ENCODE measurements at regions not wholly inside any gene's neighbourhood (a gene's known extent, or its start where the extent isn't known, plus 50 kb on each side); places are given as distances from the start of the nearest gene placed in this dataset.

GRCh38 chr12:24701343-24701742 lies 247.6 kb downstream of the BCAT1 start:
- TF ChIP-seq EZH2phosphoT487 (IDR thresholded peaks at IDR 0.05; ENCODE audit: insufficient read depth, low read depth) (no peak), EZH2 (IDR thresholded peaks at IDR 0.05; ENCODE audit: insufficient read depth, poor library complexity, severe bottlenecking) (no peak)
